GM23338 (cell line): ENCODE measurements at regions not wholly inside any gene's neighbourhood (a gene's known extent, or its start where the extent isn't known, plus 50 kb on each side); places are given as distances from the start of the nearest gene placed in this dataset.

Source experiments
- ATAC-seq: fragments of 200-7000 bp; cut with Tn5 transposase; 3 replicates; pipeline ENCODE4 v1.9.1; 2020
- DNase-seq: peaks from one replicate; pipeline ENCODE4 v3.0.0-alpha.2; 2015; ENCODE audit warnings: low spot score
- H2AFZ ChIP-seq: fragments of 200-600 bp; sonication (generic); 2 replicates; pipeline ENCODE4 v1.8.0; 2016; ENCODE audit warnings: antibody characterized with exemption, mild to moderate bottlenecking, moderate library complexity
- H3F3A ChIP-seq: fragments of 200-600 bp; sonication (generic); replicated peaks from 2 replicates; pipeline ENCODE4 v1.8.0; 2017; ENCODE audit warnings: antibody characterized with exemption, mixed run types, low read depth
- H3K27ac ChIP-seq: fragments of 200-600 bp; sonication (generic); 2 replicates; pipeline ENCODE4 v1.6.1; 2016; ENCODE audit warnings: low read depth
- H3K27me3 ChIP-seq: fragments of 200-600 bp; sonication (generic); 2 replicates; pipeline ENCODE4 v1.8.0; 2016; ENCODE audit warnings: mild to moderate bottlenecking, mixed run types, moderate library complexity; ENCODE audit not compliant: insufficient read depth
- H3K36me3 ChIP-seq: fragments of 200-600 bp; sonication (generic); 2 replicates; pipeline ENCODE4 v1.8.0; 2016; ENCODE audit warnings: mild to moderate bottlenecking; ENCODE audit not compliant: insufficient read depth
- H3K4me1 ChIP-seq: fragments of 200-600 bp; sonication (generic); 2 replicates; pipeline ENCODE4 v1.8.0; 2016; ENCODE audit warnings: mild to moderate bottlenecking, moderate library complexity; ENCODE audit not compliant: insufficient read depth
- H3K4me2 ChIP-seq: fragments of 200-600 bp; sonication (generic); 2 replicates; pipeline ENCODE4 v1.7.1; 2017; ENCODE audit warnings: mixed run types
- H3K4me3 ChIP-seq: fragments of 200-600 bp; sonication (generic); 2 replicates; pipeline ENCODE4 v1.6.1; 2016; ENCODE audit warnings: mixed run types
- H3K79me2 ChIP-seq: fragments of 200-600 bp; sonication (generic); replicated peaks from 2 replicates; pipeline ENCODE4 v1.8.0; 2017; ENCODE audit warnings: mild to moderate bottlenecking; ENCODE audit not compliant: insufficient read depth
- H3K9me2 ChIP-seq: fragments of 200-600 bp; sonication (generic); 2 replicates; pipeline ENCODE4 v1.8.0; 2017; ENCODE audit not compliant: insufficient read depth
- H4K20me1 ChIP-seq: fragments of 200-600 bp; sonication (generic); replicated peaks from 2 replicates; pipeline ENCODE4 v1.8.0; 2017; ENCODE audit warnings: mild to moderate bottlenecking; ENCODE audit not compliant: insufficient read depth
- H3K27ac Mint-ChIP-seq: 2 replicates; pipeline ENCODE4 v1.8.0; 2020; ENCODE audit warnings: inconsistent platforms, mild to moderate bottlenecking, moderate library complexity, mixed read lengths
- H3K27me3 Mint-ChIP-seq: 3 replicates; pipeline ENCODE4 v1.8.0; 2022; ENCODE audit warnings: low read depth, mild to moderate bottlenecking, moderate library complexity, mixed read lengths, inconsistent platforms; ENCODE audit not compliant: insufficient read depth, poor library complexity
- H3K36me3 Mint-ChIP-seq: 3 replicates; pipeline ENCODE4 v1.8.0; 2021; ENCODE audit warnings: low read depth, mild to moderate bottlenecking, inconsistent platforms, moderate library complexity, mixed read lengths
- H3K4me1 Mint-ChIP-seq: 3 replicates; pipeline ENCODE4 v1.8.0; 2020; ENCODE audit warnings: mild to moderate bottlenecking, inconsistent platforms, mixed read lengths
- H3K4me3 Mint-ChIP-seq: 3 replicates; pipeline ENCODE4 v1.8.0; 2021; ENCODE audit warnings: moderate library complexity, mild to moderate bottlenecking, inconsistent platforms, mixed read lengths
- H3K9me3 Mint-ChIP-seq: 3 replicates; pipeline ENCODE4 v1.8.0; 2020; ENCODE audit warnings: moderate library complexity, mild to moderate bottlenecking, inconsistent platforms, mixed read lengths
- CREB1 ChIP-seq: fragments of 250-450 bp; sonication (Bioruptor Pico); IDR thresholded peaks from 2 replicates; pipeline ENCODE4 v1.5.0; 2020; ENCODE audit warnings: low read depth, mild to moderate bottlenecking, moderate library complexity
- CTCF ChIP-seq, 2 experiments: fragments of 200-600 bp in 1 of 2; sonication (generic) in 1 of 2; conservative IDR thresholded peaks; 2 replicates each; pipeline versions ENCODE4 v1.5.1 to v1.6.1; 2016 to 2017; ENCODE audit warnings: antibody characterized with exemption in 2 of 2, low read depth in 2 of 2, mild to moderate bottlenecking in 2 of 2, moderate library complexity in 1 of 2
- ETS1 ChIP-seq: IDR thresholded peaks from 2 replicates; pipeline ENCODE4 v1.6.1; 2016; ENCODE audit warnings: antibody characterized with exemption
- EZH2 ChIP-seq: fragments of 200-600 bp; sonication (generic); IDR thresholded peaks from one replicate; pipeline ENCODE4 v1.8.0; 2017; ENCODE audit warnings: antibody characterized with exemption, mild to moderate bottlenecking, low read depth; ENCODE audit not compliant: unreplicated experiment
- EZH2phosphoT487 ChIP-seq: fragments of 200-600 bp; sonication (generic); IDR thresholded peaks from one replicate; pipeline ENCODE4 v1.8.1; 2018; ENCODE audit warnings: antibody characterized with exemption; ENCODE audit not compliant: unreplicated experiment
- JUNB ChIP-seq: IDR thresholded peaks from one replicate; pipeline ENCODE4 v1.6.1; 2016; ENCODE audit warnings: antibody characterized with exemption; ENCODE audit not compliant: unreplicated experiment
- NANOG ChIP-seq: IDR thresholded peaks from 2 replicates; pipeline ENCODE4 v1.6.1; 2016; ENCODE audit warnings: antibody characterized with exemption, borderline replicate concordance
- POLR2AphosphoS5 ChIP-seq: IDR thresholded peaks from 2 replicates; pipeline ENCODE4 v1.6.1; 2016; ENCODE audit warnings: antibody characterized with exemption, low read depth
- REST ChIP-seq: IDR thresholded peaks from one replicate; pipeline ENCODE4 v1.6.1; 2018; ENCODE audit warnings: antibody characterized with exemption; ENCODE audit not compliant: unreplicated experiment
- STAT1 ChIP-seq: IDR thresholded peaks from one replicate; pipeline ENCODE4 v1.6.1; 2016; ENCODE audit warnings: antibody characterized with exemption; ENCODE audit not compliant: unreplicated experiment
- ZNF114 ChIP-seq: fragments of 250-450 bp; sonication (Bioruptor Pico); IDR thresholded peaks from 2 replicates; pipeline ENCODE4 v1.5.0; 2020; ENCODE audit warnings: mild to moderate bottlenecking, moderate library complexity
- ZNF331 ChIP-seq: fragments of 250-450 bp; sonication (Bioruptor Pico); IDR thresholded peaks from 2 replicates; pipeline ENCODE4 v1.5.0; 2020; ENCODE audit warnings: low read depth, mild to moderate bottlenecking, moderate library complexity

- TF ChIP-seq POLR2AphosphoS5 (no peak), CREB1 (CRISPR knock-in tag) (no peak), EZH2phosphoT487 (no peak), NANOG (no peak)
Observed at GRCh38 chr14:89576960-89577359, 159.9 kb upstream of the FOXN3 start (continued).

DNA sequence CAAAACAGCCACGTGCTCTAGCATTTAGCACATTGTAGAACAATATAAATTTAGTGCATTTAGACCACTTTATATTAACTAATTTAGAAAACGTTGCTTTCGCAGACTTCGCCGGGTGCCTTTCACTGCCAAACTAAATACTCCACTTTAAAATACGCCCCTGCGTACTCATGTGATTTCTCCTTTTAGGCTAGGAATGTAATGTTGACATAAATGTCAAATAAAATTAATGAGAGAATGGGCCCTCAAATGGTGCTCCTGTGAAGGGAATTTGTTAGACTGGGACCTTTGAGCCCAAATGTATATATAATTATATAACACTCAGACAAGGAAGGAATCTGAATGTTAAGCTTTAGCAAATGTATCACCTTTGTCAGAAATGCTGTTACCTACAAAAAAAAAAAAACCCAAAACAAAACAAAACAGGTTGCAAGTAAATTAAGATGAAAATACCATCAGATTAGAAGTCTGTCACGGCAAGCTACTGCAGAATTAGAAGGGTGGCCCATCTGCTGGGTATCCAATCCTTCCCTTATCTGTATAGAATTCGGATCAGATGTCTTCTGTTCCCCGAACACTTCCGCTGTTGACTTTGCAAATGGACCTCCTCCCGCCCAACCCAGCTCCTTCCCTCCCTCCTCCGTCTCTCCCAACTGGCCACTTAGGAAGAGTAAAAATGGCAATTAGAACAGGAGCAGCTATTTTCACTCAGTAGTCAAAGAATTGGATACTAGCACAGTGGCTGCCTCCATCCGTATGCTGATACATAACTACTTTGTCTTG is 159.3 kb upstream of the FOXN3 start:
- Histone ChIP-seq H3K27me3 (no peaks in the 10 kb centered on the region), H3K4me3 (peak overlapping the region; percentile 36), H3K4me2 (peak overlapping the region; percentile 67), H3K9me2 (no peaks in the 10 kb centered on the region), H3K79me2 (peaks cover 93% of the 10 kb centered on the region), H3K4me1 (peaks cover 46% of the 10 kb centered on the region), H3K36me3 (no peaks in the 10 kb centered on the region), H3F3A (peaks cover 16% of the 10 kb centered on the region; the same call in 1 of the 2 replicates), H3K27ac (peak overlapping the region; percentile 85), H4K20me1 (peaks cover 9% of the 10 kb centered on the region; the same call in 1 of the 2 replicates), H2AFZ (no peak overlapping the region)
- no peaks in the 10 kb centered on the region for H3K9me3 Mint-ChIP-seq
- peaks cover 30% of the 10 kb centered on the region for H3K36me3 Mint-ChIP-seq
- TF ChIP-seq STAT1 = no peak
- DNase-seq (peak; percentile 73), ATAC-seq (peak; percentile 81)
- H3K4me3 Mint-ChIP-seq = peak overlapping the region; percentile 42
- H3K4me1 Mint-ChIP-seq = peaks cover 51% of the 10 kb centered on the region
- H3K27me3 Mint-ChIP-seq = peaks cover 2% of the 10 kb centered on the region
- peak overlapping the region; percentile 73 for H3K27ac Mint-ChIP-seq

DNA sequence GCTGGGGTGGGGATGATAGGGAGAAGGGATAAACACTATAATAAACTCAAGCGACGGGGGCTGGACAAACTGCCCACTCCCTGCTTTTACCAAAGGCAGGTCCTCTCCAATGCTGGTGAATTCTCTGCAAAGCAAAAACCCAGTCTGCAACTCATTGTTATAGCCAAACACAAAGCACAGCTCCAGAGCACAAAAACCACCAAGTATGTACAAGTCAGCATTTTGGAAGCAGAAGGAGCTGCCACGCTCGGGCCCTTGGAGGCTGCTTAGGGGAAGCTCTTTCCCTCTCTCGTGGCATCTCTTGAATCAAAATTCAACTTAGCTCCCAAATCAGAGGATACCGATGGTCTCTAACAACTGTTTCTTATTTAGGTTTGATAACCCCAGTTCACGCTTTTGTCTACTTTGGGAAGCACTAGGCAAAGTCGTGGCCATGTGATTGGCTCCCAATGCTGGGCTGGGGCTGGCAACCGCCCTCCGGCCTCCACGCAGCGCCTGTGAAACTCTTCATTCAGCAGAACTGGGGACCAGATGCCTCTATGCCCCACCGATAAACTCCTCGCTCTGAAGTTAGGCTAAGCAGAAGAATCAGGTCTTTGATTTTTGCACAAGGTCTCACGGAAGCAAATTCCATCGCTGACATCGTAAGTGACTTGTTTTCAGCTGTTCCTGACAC is 158.5 kb upstream of the FOXN3 start:
- no peaks in the 10 kb centered on the region for H3K36me3 ChIP-seq
- DNase-seq (no peak), ATAC-seq (no peak)
- Mint-ChIP-seq H3K27ac (0 out of 2 replicates have a peak overlapping the region, but pooled peaks have one; percentile 47), H3K27me3 (peaks cover 4% of the 10 kb centered on the region), H3K4me3 (no peak overlapping the region), H3K4me1 (peaks cover 53% of the 10 kb centered on the region), H3K36me3 (peaks cover 27% of the 10 kb centered on the region), H3K9me3 (no peaks in the 10 kb centered on the region)
- H3K27me3 ChIP-seq = no peaks in the 10 kb centered on the region
- H3K4me1 ChIP-seq = peaks cover 46% of the 10 kb centered on the region
- H2AFZ ChIP-seq = no peak overlapping the region
- peaks cover 93% of the 10 kb centered on the region for H3K79me2 ChIP-seq
- H3K4me3 ChIP-seq = 0 out of 2 replicates have a peak overlapping the region, but pooled peaks have one; percentile 36
- peak overlapping the region; percentile 85; the same call in 1 of the 2 replicates for H3K27ac ChIP-seq
- H3K4me2 ChIP-seq = peak overlapping the region; percentile 67; the same call in 1 of the 2 replicates
- H3F3A ChIP-seq = peaks cover 16% of the 10 kb centered on the region; the same call in 1 of the 2 replicates
- H3K9me2 ChIP-seq = no peaks in the 10 kb centered on the region
- H4K20me1 ChIP-seq = peaks cover 14% of the 10 kb centered on the region; the same call in 1 of the 2 replicates
- TF ChIP-seq EZH2phosphoT487 (no peak), CTCF (conservative IDR thresholded peaks at IDR 0.05; ENCODE audit: low read depth in 2 of 2) (no peak), POLR2AphosphoS5 (no peak), ZNF114 (no peak), REST (no peak), JUNB (no peak), STAT1 (no peak), ZNF331 (CRISPR knock-in tag) (no peak), EZH2 (no peak), ETS1 (no peak)
